ENCODE measurements at regions not wholly inside any gene's neighbourhood (a gene's known extent, or its start where the extent isn't known, plus 50 kb on each side); places are given as distances from the start of the nearest gene placed in this dataset.

DNA sequence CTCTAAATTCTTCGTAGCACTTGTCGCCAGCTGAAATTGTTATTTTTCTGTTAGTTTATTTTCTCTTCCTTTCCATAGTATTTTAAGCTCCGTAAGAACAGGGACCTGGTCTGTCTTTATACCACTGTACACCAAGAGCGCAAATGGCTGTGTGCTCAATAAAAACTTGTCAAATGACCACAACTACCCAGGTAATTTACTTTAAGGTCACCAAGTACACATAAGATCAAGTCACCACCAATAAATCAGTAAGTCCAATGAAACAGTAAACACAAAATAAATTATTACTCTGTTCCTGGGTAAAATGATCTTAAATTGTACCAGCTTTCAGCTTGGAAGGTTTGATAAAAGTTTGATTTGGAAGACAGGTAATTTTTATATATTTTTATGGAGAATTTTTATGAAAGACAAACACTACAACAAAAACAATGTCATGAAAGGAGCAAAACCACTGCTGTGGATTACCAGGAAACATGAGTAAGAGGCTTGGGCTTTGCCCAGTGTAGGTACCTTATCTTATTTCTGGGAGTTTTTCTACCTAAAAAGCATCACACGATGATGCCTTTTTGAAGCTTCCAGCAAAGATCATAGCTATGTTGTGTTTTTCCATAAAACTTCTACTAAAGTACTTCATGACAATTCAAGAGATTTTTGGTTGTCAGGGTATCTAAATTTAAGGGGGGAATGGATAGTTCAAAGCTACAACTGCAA, 406.8 kb downstream of the SHQ1 start:
- TF ChIP-seq, protein P1, sequence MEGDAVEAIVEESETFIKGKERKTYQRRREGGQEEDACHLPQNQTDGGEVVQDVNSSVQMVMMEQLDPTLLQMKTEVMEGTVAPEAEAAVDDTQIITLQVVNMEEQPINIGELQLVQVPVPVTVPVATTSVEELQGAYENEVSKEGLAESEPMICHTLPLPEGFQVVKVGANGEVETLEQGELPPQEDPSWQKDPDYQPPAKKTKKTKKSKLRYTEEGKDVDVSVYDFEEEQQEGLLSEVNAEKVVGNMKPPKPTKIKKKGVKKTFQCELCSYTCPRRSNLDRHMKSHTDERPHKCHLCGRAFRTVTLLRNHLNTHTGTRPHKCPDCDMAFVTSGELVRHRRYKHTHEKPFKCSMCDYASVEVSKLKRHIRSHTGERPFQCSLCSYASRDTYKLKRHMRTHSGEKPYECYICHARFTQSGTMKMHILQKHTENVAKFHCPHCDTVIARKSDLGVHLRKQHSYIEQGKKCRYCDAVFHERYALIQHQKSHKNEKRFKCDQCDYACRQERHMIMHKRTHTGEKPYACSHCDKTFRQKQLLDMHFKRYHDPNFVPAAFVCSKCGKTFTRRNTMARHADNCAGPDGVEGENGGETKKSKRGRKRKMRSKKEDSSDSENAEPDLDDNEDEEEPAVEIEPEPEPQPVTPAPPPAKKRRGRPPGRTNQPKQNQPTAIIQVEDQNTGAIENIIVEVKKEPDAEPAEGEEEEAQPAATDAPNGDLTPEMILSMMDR (IDR thresholded peaks at IDR 0.05), result no peak
- TF ChIP-seq POLR2A (IDR thresholded peaks at IDR 0.05; ENCODE audit: low read length) (no peak), SREBF2 (IDR thresholded peaks at IDR 0.05) (no peak)
